ENCODE measurements at regions not wholly inside any gene's neighbourhood (a gene's known extent, or its start where the extent isn't known, plus 50 kb on each side); places are given as distances from the start of the nearest gene placed in this dataset.

GRCh38 chr4:166506051-166506450 lies 633.0 kb downstream of the TLL1 start:
- no peak for TF ChIP-seq CTCF (IDR thresholded peaks at IDR 0.05; ENCODE audit: low read depth, low read length, missing control alignments)
- DNase-seq (ENCODE audit: extremely low read depth, low read depth), result no peak
- no peak overlapping the region for H3K4me3 ChIP-seq (replicated peaks; ENCODE audit: low read depth, low read length)

- no peak for TF ChIP-seq CTCF (IDR thresholded peaks at IDR 0.05; ENCODE audit: low read depth, low read length, missing control alignments)
- no peak for DNase-seq (ENCODE audit: extremely low read depth, low read depth)
- H3K4me3 ChIP-seq (replicated peaks; ENCODE audit: low read depth, low read length), result no peak overlapping the region
Observed at GRCh38 chr4:166512267-166512666, 639.2 kb downstream of the TLL1 start.

- DNase-seq (ENCODE audit: extremely low read depth, low read depth), result no peak
- H3K4me3 ChIP-seq (replicated peaks; ENCODE audit: low read depth, low read length), result no peak overlapping the region
- no peak for TF ChIP-seq CTCF (IDR thresholded peaks at IDR 0.05; ENCODE audit: low read depth, low read length, missing control alignments)
Observed at GRCh38 chr4:166518315-166518714, 645.3 kb downstream of the TLL1 start.

GRCh38 chr4:166518776-166519175 lies 645.7 kb downstream of the TLL1 start:
- no peak for DNase-seq (ENCODE audit: extremely low read depth, low read depth)
- TF ChIP-seq CTCF (IDR thresholded peaks at IDR 0.05; ENCODE audit: low read depth, low read length, missing control alignments), result no peak
- H3K4me3 ChIP-seq (replicated peaks; ENCODE audit: low read depth, low read length), result no peak overlapping the region

- TF ChIP-seq CTCF (IDR thresholded peaks at IDR 0.05; ENCODE audit: low read depth, low read length, missing control alignments), result no peak
- H3K4me3 ChIP-seq (replicated peaks; ENCODE audit: low read depth, low read length), result no peak overlapping the region
- DNase-seq (ENCODE audit: extremely low read depth, low read depth), result no peak
Observed at GRCh38 chr4:166519774-166520173, 646.7 kb downstream of the TLL1 start.

- no peak for TF ChIP-seq CTCF (IDR thresholded peaks at IDR 0.05; ENCODE audit: low read depth, low read length, missing control alignments)
- DNase-seq (ENCODE audit: extremely low read depth, low read depth), result no peak
- no peak overlapping the region for H3K4me3 ChIP-seq (replicated peaks; ENCODE audit: low read depth, low read length)
Observed at GRCh38 chr4:166527500-166527899, 654.5 kb downstream of the TLL1 start.

GRCh38 chr4:166531703-166532102 lies 658.7 kb downstream of the TLL1 start:
- DNase-seq (ENCODE audit: extremely low read depth, low read depth), result no peak
- no peak for TF ChIP-seq CTCF (IDR thresholded peaks at IDR 0.05; ENCODE audit: low read depth, low read length, missing control alignments)
- no peak overlapping the region for H3K4me3 ChIP-seq (replicated peaks; ENCODE audit: low read depth, low read length)

Measured in HFF-Myc (cell line).